ENCODE measurements at regions not wholly inside any gene's neighbourhood (a gene's known extent, or its start where the extent isn't known, plus 50 kb on each side); places are given as distances from the start of the nearest gene placed in this dataset.

GRCh38 chr5:17831279-17831678, 197.0 kb downstream of the TAF11L14 start:
- no peak for TF ChIP-seq CTCF (IDR thresholded peaks at IDR 0.05)
- TF ChIP-seq POLR2A (IDR thresholded peaks at IDR 0.05): no peak

Data from Peyer's patch (tissue), 4 donors.